Suprapubic skin (tissue), 4 donors: ENCODE measurements at regions not wholly inside any gene's neighbourhood (a gene's known extent, or its start where the extent isn't known, plus 50 kb on each side); places are given as distances from the start of the nearest gene placed in this dataset.

ENCODE experiments used
- DNase-seq, 2 donors: peaks; one replicate each; pipeline ENCODE4 v3.0.0-alpha.2; 2019; ENCODE audit warnings: low spot score in 2 of 2
- H3K27ac ChIP-seq: fragments of 200-600 bp; sonication (generic); one replicate; pipeline ENCODE4 v1.5.1; 2019
- H3K27me3 ChIP-seq: fragments of 200-600 bp; sonication (generic); one replicate; pipeline ENCODE4 v1.5.1; 2019
- H3K36me3 ChIP-seq: fragments of 200-600 bp; sonication (generic); one replicate; pipeline ENCODE4 v1.5.1; 2019
- H3K4me1 ChIP-seq: fragments of 200-600 bp; sonication (generic); one replicate; pipeline ENCODE4 v1.5.1; 2019
- H3K4me3 ChIP-seq: fragments of 200-600 bp; sonication (generic); one replicate; pipeline ENCODE4 v1.5.1; 2019; ENCODE audit warnings: mild to moderate bottlenecking
- H3K9me3 ChIP-seq: fragments of 200-600 bp; sonication (generic); one replicate; pipeline ENCODE4 v1.5.1; 2019
- EP300 ChIP-seq: sonication (generic); formaldehyde crosslinking; IDR thresholded peaks from one replicate; pipeline ENCODE4 v1.6.1; 2017; ENCODE audit warnings: antibody characterized with exemption
- POLR2A ChIP-seq, 2 donors: fragments of 450-650 bp; IDR thresholded peaks; one replicate each; pipeline ENCODE4 v1.6.1; 2017; ENCODE audit warnings: antibody characterized with exemption in 2 of 2, mild to moderate bottlenecking in 2 of 2, moderate library complexity in 2 of 2
- POLR2AphosphoS5 ChIP-seq, 3 donors: sonication (generic); formaldehyde crosslinking; IDR thresholded peaks; one replicate each; pipeline ENCODE4 v1.6.1; 2017; ENCODE audit warnings: antibody characterized with exemption in 3 of 3
- WGBS: methylation state at CpG from one replicate; pipeline ENCODE4 v1.1.5; 2018; 5-methylcytosine and 5-hydroxymethylcytosine counted together
- TF ChIP-seq, protein P1 (sequence below), 2 donors: fragments of 200-600 bp in 1 of 2; fragments of 450-650 bp in 1 of 2; sonication (generic) in 1 of 2; IDR thresholded peaks; one replicate each; pipeline ENCODE4 v1.5.1; 2016 to 2019; ENCODE audit warnings: antibody characterized with exemption in 2 of 2, mild to moderate bottlenecking in 1 of 2, moderate library complexity in 1 of 2

DNA sequence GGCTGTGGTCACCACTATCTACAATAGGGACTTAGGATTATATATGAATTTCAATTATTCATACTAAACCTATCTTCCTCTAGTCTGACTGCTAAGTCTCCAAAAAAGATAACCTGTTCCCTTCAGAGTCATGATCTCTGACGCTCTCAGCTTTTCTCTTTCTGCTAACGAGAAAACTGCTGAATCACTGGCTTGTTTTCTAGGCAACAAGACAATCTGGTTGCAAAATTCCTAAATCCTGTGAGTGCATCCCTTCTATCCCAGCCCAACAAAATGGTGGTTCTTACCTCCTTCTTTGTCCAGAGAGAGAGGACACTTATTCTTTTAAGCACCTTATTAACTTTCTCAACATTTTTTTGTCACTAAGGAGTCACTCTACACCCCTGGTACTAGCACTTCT lies 312.3 kb upstream of the PKDCC start:
- H3K4me1 ChIP-seq: no peaks in the 10 kb centered on the region
- no peaks in the 10 kb centered on the region for H3K27me3 ChIP-seq
- H3K9me3 ChIP-seq: no peaks in the 10 kb centered on the region
- H3K4me3 ChIP-seq: no peak overlapping the region
- no peak overlapping the region for H3K27ac ChIP-seq
- DNase-seq: no peak
- H3K36me3 ChIP-seq: no peaks in the 10 kb centered on the region
- 42% methylated on average over 2 of the region's 2 CpGs for WGBS
- TF ChIP-seq, protein P1, sequence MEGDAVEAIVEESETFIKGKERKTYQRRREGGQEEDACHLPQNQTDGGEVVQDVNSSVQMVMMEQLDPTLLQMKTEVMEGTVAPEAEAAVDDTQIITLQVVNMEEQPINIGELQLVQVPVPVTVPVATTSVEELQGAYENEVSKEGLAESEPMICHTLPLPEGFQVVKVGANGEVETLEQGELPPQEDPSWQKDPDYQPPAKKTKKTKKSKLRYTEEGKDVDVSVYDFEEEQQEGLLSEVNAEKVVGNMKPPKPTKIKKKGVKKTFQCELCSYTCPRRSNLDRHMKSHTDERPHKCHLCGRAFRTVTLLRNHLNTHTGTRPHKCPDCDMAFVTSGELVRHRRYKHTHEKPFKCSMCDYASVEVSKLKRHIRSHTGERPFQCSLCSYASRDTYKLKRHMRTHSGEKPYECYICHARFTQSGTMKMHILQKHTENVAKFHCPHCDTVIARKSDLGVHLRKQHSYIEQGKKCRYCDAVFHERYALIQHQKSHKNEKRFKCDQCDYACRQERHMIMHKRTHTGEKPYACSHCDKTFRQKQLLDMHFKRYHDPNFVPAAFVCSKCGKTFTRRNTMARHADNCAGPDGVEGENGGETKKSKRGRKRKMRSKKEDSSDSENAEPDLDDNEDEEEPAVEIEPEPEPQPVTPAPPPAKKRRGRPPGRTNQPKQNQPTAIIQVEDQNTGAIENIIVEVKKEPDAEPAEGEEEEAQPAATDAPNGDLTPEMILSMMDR (IDR thresholded peaks at IDR 0.05): no peak
- TF ChIP-seq EP300: no peak
- no peak for TF ChIP-seq POLR2A (IDR thresholded peaks at IDR 0.05)
- no peak for TF ChIP-seq POLR2AphosphoS5 (IDR thresholded peaks at IDR 0.05)

DNA sequence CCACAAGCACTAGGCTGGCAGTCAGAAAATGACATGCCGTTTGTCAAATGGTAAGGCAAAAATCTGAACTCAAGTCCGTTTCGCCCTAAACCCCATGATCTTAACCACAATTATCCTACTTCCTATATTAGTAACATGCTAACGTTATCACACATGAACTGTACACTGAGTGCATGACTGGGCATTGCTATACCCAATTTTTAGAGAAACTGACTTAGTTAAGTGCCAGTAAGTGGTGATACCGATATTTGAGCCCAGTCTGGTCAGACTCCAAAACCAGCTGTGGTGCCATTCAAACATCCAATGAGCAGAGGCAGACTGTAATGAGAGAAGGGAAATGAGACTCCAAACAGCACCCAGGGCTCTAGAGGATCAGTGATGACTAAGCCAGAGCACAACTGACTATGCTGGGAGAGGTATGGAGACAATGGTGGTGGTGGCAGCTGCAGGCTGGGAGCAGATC lies 311.7 kb upstream of the PKDCC start:
- no peaks in the 10 kb centered on the region for H3K27me3 ChIP-seq
- no peak overlapping the region for H3K4me3 ChIP-seq
- 76% methylated on average over 5 of the region's 5 CpGs for WGBS
- H3K27ac ChIP-seq: no peak overlapping the region
- H3K4me1 ChIP-seq: no peaks in the 10 kb centered on the region
- TF ChIP-seq EP300: no peak
- no peak for TF ChIP-seq POLR2A (IDR thresholded peaks at IDR 0.05)
- TF ChIP-seq POLR2AphosphoS5 (IDR thresholded peaks at IDR 0.05): no peak
- TF ChIP-seq, protein P1 (IDR thresholded peaks at IDR 0.05): no peak
- H3K9me3 ChIP-seq: no peaks in the 10 kb centered on the region
- DNase-seq: no peak
- H3K36me3 ChIP-seq: no peaks in the 10 kb centered on the region

DNA sequence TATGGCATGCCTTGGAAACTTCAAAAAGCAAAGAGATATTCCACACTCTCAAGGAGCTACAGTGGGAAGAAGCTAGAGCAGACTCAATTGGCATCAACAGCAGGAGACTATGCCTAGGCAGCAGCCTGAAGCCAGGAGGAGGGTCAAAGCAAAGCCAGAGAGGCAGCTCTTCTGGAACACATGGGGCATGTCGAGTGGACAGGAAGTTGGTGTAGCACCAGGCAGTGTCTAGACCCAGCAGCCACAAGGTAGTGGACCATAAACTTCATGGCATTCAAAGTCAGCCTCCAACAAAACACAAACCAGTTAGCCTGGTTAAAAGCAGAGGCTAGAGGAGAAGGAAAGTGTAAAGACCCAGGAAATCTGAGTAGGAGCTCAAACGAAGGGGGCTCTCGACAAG lies 311.2 kb upstream of the PKDCC start:
- 63% methylated on average over 3 of the region's 3 CpGs for WGBS
- no peaks in the 10 kb centered on the region for H3K4me1 ChIP-seq
- H3K36me3 ChIP-seq: no peaks in the 10 kb centered on the region
- no peaks in the 10 kb centered on the region for H3K27me3 ChIP-seq
- no peak for TF ChIP-seq POLR2A (IDR thresholded peaks at IDR 0.05)
- TF ChIP-seq EP300: no peak
- no peak for TF ChIP-seq POLR2AphosphoS5 (IDR thresholded peaks at IDR 0.05)
- TF ChIP-seq, protein P1 (IDR thresholded peaks at IDR 0.05): no peak
- no peaks in the 10 kb centered on the region for H3K9me3 ChIP-seq
- no peak overlapping the region for H3K27ac ChIP-seq
- no peak for DNase-seq
- no peak overlapping the region for H3K4me3 ChIP-seq

DNA sequence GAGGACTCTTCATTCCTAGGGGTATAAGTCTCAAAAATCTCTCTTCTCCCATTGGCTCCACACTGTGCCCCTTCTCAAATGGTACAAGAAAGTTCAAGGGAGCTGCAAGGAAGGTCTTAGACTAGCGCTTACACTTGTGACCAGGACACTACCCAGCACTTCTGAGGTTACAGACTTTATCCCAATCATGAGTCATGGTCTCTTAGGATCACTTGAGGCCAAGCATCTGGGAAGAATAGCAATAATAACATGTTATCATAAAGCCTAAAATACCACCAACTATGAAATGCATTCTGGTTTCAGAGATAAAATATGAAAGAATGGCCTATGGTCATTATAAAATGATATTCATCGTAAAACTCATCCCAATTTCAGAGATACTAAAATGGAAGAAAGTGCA lies 309.9 kb upstream of the PKDCC start:
- Histone ChIP-seq H3K4me3 (no peak overlapping the region), H3K36me3 (no peaks in the 10 kb centered on the region), H3K27me3 (no peaks in the 10 kb centered on the region), H3K4me1 (no peaks in the 10 kb centered on the region), H3K9me3 (no peaks in the 10 kb centered on the region), H3K27ac (no peak overlapping the region)
- WGBS: 69% methylated on average over 2 of the region's 2 CpGs
- no peak for DNase-seq
- TF ChIP-seq POLR2AphosphoS5 (IDR thresholded peaks at IDR 0.05) (no peak), EP300 (no peak), POLR2A (IDR thresholded peaks at IDR 0.05) (no peak)
- TF ChIP-seq, protein P1 (IDR thresholded peaks at IDR 0.05): no peak

DNA sequence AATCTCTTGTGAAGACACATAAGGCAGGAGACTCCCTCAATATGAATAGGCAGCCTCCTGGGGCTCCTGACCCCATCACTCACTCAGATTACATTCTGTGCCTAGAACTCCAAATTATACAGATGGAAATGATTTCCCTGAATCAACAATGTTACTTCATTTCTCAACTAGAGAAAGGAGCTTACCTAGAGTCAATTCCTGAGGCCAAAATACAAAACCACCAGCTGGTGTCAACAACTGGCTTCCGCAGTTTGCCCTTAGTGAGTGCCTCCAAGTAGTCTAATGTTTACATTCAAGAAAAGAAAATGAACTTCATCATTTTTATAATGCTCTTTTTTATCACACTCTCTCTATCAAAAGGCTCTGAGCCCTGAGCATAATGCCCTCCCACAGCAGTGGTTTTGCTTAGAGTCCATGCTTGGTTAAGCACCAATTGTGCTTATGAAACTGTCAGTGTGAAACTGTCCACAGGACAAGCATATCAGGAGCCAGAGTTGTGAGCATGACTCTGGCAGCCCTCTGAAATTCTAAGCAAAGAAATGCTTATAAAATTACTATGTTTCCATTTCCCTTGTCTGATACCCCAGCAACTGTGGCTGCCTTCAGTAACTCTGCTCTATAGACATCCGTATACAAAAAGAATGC lies 305.7 kb upstream of the PKDCC start:
- Histone ChIP-seq H3K4me3 (no peak overlapping the region), H3K9me3 (no peaks in the 10 kb centered on the region), H3K27me3 (no peaks in the 10 kb centered on the region), H3K4me1 (no peaks in the 10 kb centered on the region), H3K27ac (no peak overlapping the region), H3K36me3 (no peaks in the 10 kb centered on the region)
- TF ChIP-seq, protein P1 (IDR thresholded peaks at IDR 0.05): no peak
- TF ChIP-seq POLR2AphosphoS5 (IDR thresholded peaks at IDR 0.05) (no peak), EP300 (no peak)
- no peak for DNase-seq
- 81% methylated on average over 2 of the region's 2 CpGs for WGBS
